ENCODE measurements at regions not wholly inside any gene's neighbourhood (a gene's known extent, or its start where the extent isn't known, plus 50 kb on each side); places are given as distances from the start of the nearest gene placed in this dataset.

DNA sequence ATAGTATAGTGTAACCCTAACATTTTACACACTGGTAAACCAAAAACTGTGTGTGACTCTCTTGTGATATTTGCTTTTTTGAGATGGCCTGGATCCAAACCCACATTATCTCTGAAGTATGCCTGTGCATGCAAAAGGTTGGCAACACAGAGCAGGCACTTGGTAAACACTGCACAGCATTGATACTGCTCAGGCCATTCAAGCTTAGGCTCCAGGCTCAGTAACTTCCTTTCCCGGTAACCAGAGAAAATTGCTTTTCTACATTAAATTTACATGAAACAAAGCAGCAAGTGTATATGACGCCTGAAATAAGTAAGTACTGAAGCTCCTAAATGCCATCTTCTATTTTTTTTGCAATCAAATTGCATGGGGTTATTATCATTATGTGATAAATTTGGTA is 205.7 kb downstream of the EPM2A start:
- TF ChIP-seq POLR2A (IDR thresholded peaks at IDR 0.05) = no peak
- TF ChIP-seq, protein P1, sequence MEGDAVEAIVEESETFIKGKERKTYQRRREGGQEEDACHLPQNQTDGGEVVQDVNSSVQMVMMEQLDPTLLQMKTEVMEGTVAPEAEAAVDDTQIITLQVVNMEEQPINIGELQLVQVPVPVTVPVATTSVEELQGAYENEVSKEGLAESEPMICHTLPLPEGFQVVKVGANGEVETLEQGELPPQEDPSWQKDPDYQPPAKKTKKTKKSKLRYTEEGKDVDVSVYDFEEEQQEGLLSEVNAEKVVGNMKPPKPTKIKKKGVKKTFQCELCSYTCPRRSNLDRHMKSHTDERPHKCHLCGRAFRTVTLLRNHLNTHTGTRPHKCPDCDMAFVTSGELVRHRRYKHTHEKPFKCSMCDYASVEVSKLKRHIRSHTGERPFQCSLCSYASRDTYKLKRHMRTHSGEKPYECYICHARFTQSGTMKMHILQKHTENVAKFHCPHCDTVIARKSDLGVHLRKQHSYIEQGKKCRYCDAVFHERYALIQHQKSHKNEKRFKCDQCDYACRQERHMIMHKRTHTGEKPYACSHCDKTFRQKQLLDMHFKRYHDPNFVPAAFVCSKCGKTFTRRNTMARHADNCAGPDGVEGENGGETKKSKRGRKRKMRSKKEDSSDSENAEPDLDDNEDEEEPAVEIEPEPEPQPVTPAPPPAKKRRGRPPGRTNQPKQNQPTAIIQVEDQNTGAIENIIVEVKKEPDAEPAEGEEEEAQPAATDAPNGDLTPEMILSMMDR (IDR thresholded peaks at IDR 0.05) = no peak

Measured in Peyer's patch (tissue), 4 donors.